ES-I3 (cell line): ENCODE measurements at regions not wholly inside any gene's neighbourhood (a gene's known extent, or its start where the extent isn't known, plus 50 kb on each side); places are given as distances from the start of the nearest gene placed in this dataset.
"Not testable (repeated sequence)": the region's sequence is repeated elsewhere in the genome, so short reads cannot be mapped to it uniquely, and the experiment has no call there.

Experiments used
- H3K36me3 ChIP-seq: 2 replicates; pipeline ENCODE4 v1.6.1; 2013; ENCODE audit warnings: mild to moderate bottlenecking, low read length, control low read depth, moderate library complexity; ENCODE audit not compliant: insufficient read depth
- H3K4me1 ChIP-seq: 2 replicates; pipeline ENCODE4 v1.6.1; 2013; ENCODE audit warnings: mild to moderate bottlenecking, control low read depth, low read length; ENCODE audit not compliant: insufficient read depth
- H3K9ac ChIP-seq: 2 replicates; pipeline ENCODE4 v1.6.1; 2013; ENCODE audit warnings: low read depth, mild to moderate bottlenecking, low read length, moderate library complexity
- H3K9me3 ChIP-seq: 2 replicates; pipeline ENCODE4 v1.6.1; 2013; ENCODE audit warnings: mild to moderate bottlenecking, low read length, moderate library complexity; ENCODE audit not compliant: control insufficient read depth, insufficient read depth

- not testable (repeated sequence) for H3K9me3 ChIP-seq, H3K36me3 ChIP-seq, H3K4me1 ChIP-seq, H3K9ac ChIP-seq
Measured at GRCh38 chr18:78829026-78829425, 150.6 kb upstream of the SALL3 start.

- H3K9ac ChIP-seq, result no peak overlapping the region
- no peaks in the 10 kb centered on the region for H3K4me1 ChIP-seq
- no peaks in the 10 kb centered on the region for H3K36me3 ChIP-seq
- H3K9me3 ChIP-seq, result no peaks in the 10 kb centered on the region
Measured at GRCh38 chr18:78830161-78830560, 149.5 kb upstream of the SALL3 start.

GRCh38 chr18:78830826-78831225 lies 148.8 kb upstream of the SALL3 start:
- Histone ChIP-seq H3K4me1 (no peaks in the 10 kb centered on the region), H3K36me3 (no peaks in the 10 kb centered on the region), H3K9me3 (no peaks in the 10 kb centered on the region)

GRCh38 chr18:78831603-78832002 lies 148.0 kb upstream of the SALL3 start:
- Histone ChIP-seq H3K4me1 (no peaks in the 10 kb centered on the region), H3K9ac (no peak overlapping the region), H3K9me3 (no peaks in the 10 kb centered on the region), H3K36me3 (no peaks in the 10 kb centered on the region)

More at GRCh38 chr18:78830826-78831225, 148.8 kb upstream of the SALL3 start:
- H3K9ac ChIP-seq, result no peak overlapping the region

- Histone ChIP-seq H3K4me1 (no peaks in the 10 kb centered on the region), H3K9me3 (no peaks in the 10 kb centered on the region), H3K36me3 (no peaks in the 10 kb centered on the region), H3K9ac (no peak overlapping the region)
Measured at GRCh38 chr18:78833833-78834232, 145.8 kb upstream of the SALL3 start.

GRCh38 chr18:78836838-78837237 lies 142.8 kb upstream of the SALL3 start:
- no peak overlapping the region for H3K9ac ChIP-seq
- H3K4me1 ChIP-seq, result no peaks in the 10 kb centered on the region
- H3K9me3 ChIP-seq, result no peaks in the 10 kb centered on the region
- H3K36me3 ChIP-seq, result no peaks in the 10 kb centered on the region

- H3K4me1 ChIP-seq, result no peaks in the 10 kb centered on the region
- H3K9ac ChIP-seq, result no peak overlapping the region
- H3K36me3 ChIP-seq, result no peaks in the 10 kb centered on the region
- H3K9me3 ChIP-seq, result no peaks in the 10 kb centered on the region
Measured at GRCh38 chr18:78837754-78838153, 141.9 kb upstream of the SALL3 start.

- no peak overlapping the region for H3K9ac ChIP-seq
- H3K9me3 ChIP-seq, result no peaks in the 10 kb centered on the region
- H3K4me1 ChIP-seq, result no peaks in the 10 kb centered on the region
- H3K36me3 ChIP-seq, result no peaks in the 10 kb centered on the region
Measured at GRCh38 chr18:78838183-78838582, 141.4 kb upstream of the SALL3 start.

GRCh38 chr18:78849046-78849445 lies 130.6 kb upstream of the SALL3 start:
- H3K4me1 ChIP-seq, result no peaks in the 10 kb centered on the region
- H3K9ac ChIP-seq, result no peak overlapping the region
- peaks cover 4% of the 10 kb centered on the region for H3K9me3 ChIP-seq
- no peaks in the 10 kb centered on the region for H3K36me3 ChIP-seq

- no peak overlapping the region for H3K9ac ChIP-seq
- no peaks in the 10 kb centered on the region for H3K36me3 ChIP-seq
- peaks cover 4% of the 10 kb centered on the region for H3K9me3 ChIP-seq
- H3K4me1 ChIP-seq, result no peaks in the 10 kb centered on the region
Measured at GRCh38 chr18:78849458-78849857, 130.2 kb upstream of the SALL3 start.

- Histone ChIP-seq H3K36me3 (no peaks in the 10 kb centered on the region), H3K9me3 (peaks cover 4% of the 10 kb centered on the region; the same call in 1 of the 2 replicates), H3K9ac (no peak overlapping the region), H3K4me1 (no peaks in the 10 kb centered on the region)
Measured at GRCh38 chr18:78853341-78853740, 126.3 kb upstream of the SALL3 start.

GRCh38 chr18:78855188-78855587 lies 124.4 kb upstream of the SALL3 start:
- no peaks in the 10 kb centered on the region for H3K36me3 ChIP-seq
- no peaks in the 10 kb centered on the region for H3K4me1 ChIP-seq
- peaks cover 4% of the 10 kb centered on the region; the same call in 1 of the 2 replicates for H3K9me3 ChIP-seq
- H3K9ac ChIP-seq, result no peak overlapping the region

GRCh38 chr18:78856569-78857313 lies 122.9 kb upstream of the SALL3 start:
- no peaks in the 10 kb centered on the region for H3K4me1 ChIP-seq
- peaks cover 3% of the 10 kb centered on the region; the same call in 1 of the 2 replicates for H3K9me3 ChIP-seq
- no peaks in the 10 kb centered on the region for H3K36me3 ChIP-seq
- H3K9ac ChIP-seq, result no peak overlapping the region

GRCh38 chr18:78857314-78858150 lies 122.1 kb upstream of the SALL3 start:
- Histone ChIP-seq H3K36me3 (no peaks in the 10 kb centered on the region), H3K9ac (no peak overlapping the region), H3K9me3 (no peaks in the 10 kb centered on the region), H3K4me1 (no peaks in the 10 kb centered on the region)

- Histone ChIP-seq H3K4me1 (no peaks in the 10 kb centered on the region), H3K9me3 (no peaks in the 10 kb centered on the region), H3K36me3 (no peaks in the 10 kb centered on the region), H3K9ac (no peak overlapping the region)
Measured at GRCh38 chr18:78859686-78860085, 119.9 kb upstream of the SALL3 start.
